GM18870 (cell line): ENCODE measurements at regions not wholly inside any gene's neighbourhood (a gene's known extent, or its start where the extent isn't known, plus 50 kb on each side); places are given as distances from the start of the nearest gene placed in this dataset.

ENCODE experiments used
- ATAC-seq: cut with Tn5 transposase; IDR thresholded peaks from one replicate; pipeline ENCODE4 v1.9.1; 2021; ENCODE audit warnings: moderate library complexity; ENCODE audit not compliant: unreplicated experiment

- ATAC-seq = no peak
Measured at GRCh38 chr6:169940481-169941271, 189.3 kb downstream of the ERMARD start.

GRCh38 chr6:169939554-169940164, 188.2 kb downstream of the ERMARD start:
- no peak for ATAC-seq

- ATAC-seq = no peak
Measured at GRCh38 chr6:169938731-169939130, 187.3 kb downstream of the ERMARD start.

- no peak for ATAC-seq
Measured at GRCh38 chr6:169938262-169938701, 186.9 kb downstream of the ERMARD start.

- no peak for ATAC-seq
Measured at GRCh38 chr6:169937389-169938261, 186.2 kb downstream of the ERMARD start.

- ATAC-seq = no peak
Measured at GRCh38 chr6:169936355-169936975, 185.0 kb downstream of the ERMARD start.

GRCh38 chr6:169935861-169936260, 184.4 kb downstream of the ERMARD start:
- no peak for ATAC-seq

- no peak for ATAC-seq
Measured at GRCh38 chr6:169935348-169935718, 183.9 kb downstream of the ERMARD start.

- no peak for ATAC-seq
Measured at GRCh38 chr6:169934699-169935347, 183.4 kb downstream of the ERMARD start.

- ATAC-seq = no peak
Measured at GRCh38 chr6:169933839-169934698, 182.6 kb downstream of the ERMARD start.

GRCh38 chr6:169933251-169933821, 181.9 kb downstream of the ERMARD start:
- no peak for ATAC-seq

GRCh38 chr6:169932491-169932890, 181.1 kb downstream of the ERMARD start:
- no peak for ATAC-seq

GRCh38 chr6:169931261-169931660, 179.8 kb downstream of the ERMARD start:
- no peak for ATAC-seq

- ATAC-seq = no peak
Measured at GRCh38 chr6:169930799-169931198, 179.4 kb downstream of the ERMARD start.

- ATAC-seq = no peak
Measured at GRCh38 chr6:169927711-169928110, 176.3 kb downstream of the ERMARD start.

- ATAC-seq = no peak
Measured at GRCh38 chr6:169926617-169927417, 175.4 kb downstream of the ERMARD start.

GRCh38 chr6:169923468-169924464, 172.3 kb downstream of the ERMARD start:
- no peak for ATAC-seq
